ENCODE measurements at regions not wholly inside any gene's neighbourhood (a gene's known extent, or its start where the extent isn't known, plus 50 kb on each side); places are given as distances from the start of the nearest gene placed in this dataset.

GRCh38 chr2:43070676-43071502, 155.5 kb downstream of the ZFP36L2 start:
- no peak for ATAC-seq
- Histone ChIP-seq H3K27ac (ENCODE audit: low read depth, low read length) (no peak overlapping the region), H3K79me2 (ENCODE audit: insufficient read depth, low read length) (no peaks in the 10 kb centered on the region), H3K27me3 (ENCODE audit: insufficient read depth, low read length) (no peaks in the 10 kb centered on the region), H3K9me2 (ENCODE audit: insufficient read depth) (no peaks in the 10 kb centered on the region), H3K9me3 (ENCODE audit: control insufficient read depth in 1 of 2, insufficient read depth in 1 of 2, low read depth in 1 of 2, low read length in 2 of 2) (no peaks in the 10 kb centered on the region), H3K4me2 (ENCODE audit: low read length) (no peak overlapping the region), H3K36me3 (ENCODE audit: control insufficient read depth in 1 of 2, insufficient read depth in 2 of 2, low read length in 2 of 2) (no peaks in the 10 kb centered on the region), H2AFZ (ENCODE audit: low read depth, low read length, poor library complexity, severe bottlenecking) (no peak overlapping the region), H4K20me1 (ENCODE audit: insufficient read depth) (no peaks in the 10 kb centered on the region), H3K4me1 (ENCODE audit: control insufficient read depth in 1 of 2, insufficient read depth in 2 of 2, low read length in 2 of 2) (peaks cover 0 to 14% of the 10 kb centered on the region in 2 experiments; a peak in 1 of 4 replicates), H3K9ac (ENCODE audit: low read length) (no peak overlapping the region), H3K4me3 (replicated peaks in 1 of 2; ENCODE audit: low read depth in 1 of 2, low read length in 2 of 2) (no peak overlapping the region)
- DNase-seq (ENCODE audit: low read depth, low spot score), result no peak
- intact Hi-C loops (cut with micrococcal nuclease), result no loop called here
- ChIA-PET RAD21 (ENCODE audit: low non-redundant PET in 1 of 2, low total read pairs in 2 of 2, uncharacterized antibody in 2 of 2, unreplicated experiment in 2 of 2) (no interaction called here), POLR2A (no interaction called here), CTCF (no interaction called here)
- no peak for TF ChIP-seq ZNF274 (IDR thresholded peaks at IDR 0.05; ENCODE audit: low read depth, low read length)
- no peak for TF ChIP-seq RAD21 (IDR thresholded peaks at IDR 0.05; ENCODE audit: low read depth)
- no peak for TF ChIP-seq CBX3 (IDR thresholded peaks at IDR 0.05; ENCODE audit: low read depth)
- no peak for TF ChIP-seq CEBPB (IDR thresholded peaks at IDR 0.05; ENCODE audit: low read depth)
- TF ChIP-seq POLR2A (IDR thresholded peaks at IDR 0.05; ENCODE audit: borderline replicate concordance, extremely low read depth, insufficient read depth, insufficient read length), result no peak
- TF ChIP-seq YY1 (IDR thresholded peaks at IDR 0.05; ENCODE audit: extremely low read depth, insufficient replicate concordance, low read depth, low read length), result no peak
- TF ChIP-seq, protein P1, sequence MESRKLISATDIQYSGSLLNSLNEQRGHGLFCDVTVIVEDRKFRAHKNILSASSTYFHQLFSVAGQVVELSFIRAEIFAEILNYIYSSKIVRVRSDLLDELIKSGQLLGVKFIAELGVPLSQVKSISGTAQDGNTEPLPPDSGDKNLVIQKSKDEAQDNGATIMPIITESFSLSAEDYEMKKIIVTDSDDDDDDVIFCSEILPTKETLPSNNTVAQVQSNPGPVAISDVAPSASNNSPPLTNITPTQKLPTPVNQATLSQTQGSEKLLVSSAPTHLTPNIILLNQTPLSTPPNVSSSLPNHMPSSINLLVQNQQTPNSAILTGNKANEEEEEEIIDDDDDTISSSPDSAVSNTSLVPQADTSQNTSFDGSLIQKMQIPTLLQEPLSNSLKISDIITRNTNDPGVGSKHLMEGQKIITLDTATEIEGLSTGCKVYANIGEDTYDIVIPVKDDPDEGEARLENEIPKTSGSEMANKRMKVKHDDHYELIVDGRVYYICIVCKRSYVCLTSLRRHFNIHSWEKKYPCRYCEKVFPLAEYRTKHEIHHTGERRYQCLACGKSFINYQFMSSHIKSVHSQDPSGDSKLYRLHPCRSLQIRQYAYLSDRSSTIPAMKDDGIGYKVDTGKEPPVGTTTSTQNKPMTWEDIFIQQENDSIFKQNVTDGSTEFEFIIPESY (IDR thresholded peaks at IDR 0.05; ENCODE audit: extremely low read depth, insufficient replicate concordance, low read length), result no peak
- TF ChIP-seq ATF3 (IDR thresholded peaks at IDR 0.05), result no peak
- BruUV-seq (replicated peaks), result no TSS peak
